GM18873 (cell line): ENCODE measurements at regions not wholly inside any gene's neighbourhood (a gene's known extent, or its start where the extent isn't known, plus 50 kb on each side); places are given as distances from the start of the nearest gene placed in this dataset.
"Not testable (repeated sequence)": the region's sequence is repeated elsewhere in the genome, so short reads cannot be mapped to it uniquely, and the experiment has no call there.

Experiments used
- ATAC-seq: cut with Tn5 transposase; IDR thresholded peaks from one replicate; pipeline ENCODE4 v1.9.1; 2021; ENCODE audit warnings: mild to moderate bottlenecking, moderate library complexity, moderate number of reproducible peaks; ENCODE audit not compliant: unreplicated experiment, low FRiP score

DNA sequence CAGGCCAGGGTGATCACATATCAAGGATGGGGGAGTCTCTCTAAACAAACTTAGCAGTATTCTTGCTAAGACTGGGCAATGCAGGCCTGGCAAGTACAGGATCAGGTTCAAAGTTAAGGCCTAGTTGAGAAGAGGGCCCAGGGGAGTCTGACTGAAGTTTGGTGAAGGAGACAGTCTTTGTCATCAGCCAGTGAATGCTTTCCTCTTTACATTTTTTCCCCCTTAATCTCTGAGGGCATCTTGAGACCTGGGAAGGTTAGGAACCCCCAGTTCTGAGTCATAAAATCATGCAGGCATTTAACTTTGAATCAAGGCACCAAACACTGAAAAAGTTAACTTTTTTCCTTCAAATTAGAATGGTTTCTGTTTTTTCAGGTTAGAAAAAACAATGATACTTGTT, 311.5 kb downstream of the REEP3 start:
- ATAC-seq: no peak

GRCh38 chr10:63833411-63834060, 312.3 kb downstream of the REEP3 start:
- ATAC-seq: no peak

GRCh38 chr10:63836666-63837442, 315.7 kb downstream of the REEP3 start:
- no peak for ATAC-seq

DNA sequence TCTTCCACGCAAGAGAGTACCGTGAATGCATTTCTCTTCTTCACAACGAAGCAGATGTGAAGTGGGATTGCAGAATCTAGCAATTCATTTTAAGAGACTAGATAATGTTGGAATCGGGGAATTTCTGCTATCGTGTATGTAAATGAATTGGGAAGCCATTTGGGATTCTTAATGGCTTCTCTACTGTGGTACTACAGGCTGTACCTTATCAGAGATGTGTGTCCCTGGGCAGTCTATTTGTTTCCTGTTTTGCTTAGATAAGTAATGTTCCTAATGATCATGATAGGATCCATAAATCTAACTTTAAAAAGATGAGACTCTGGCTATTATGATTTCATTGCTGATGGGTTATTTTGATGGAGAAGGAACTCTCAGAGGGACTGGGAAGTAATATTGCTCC, 320.6 kb downstream of the REEP3 start:
- no peak for ATAC-seq

DNA sequence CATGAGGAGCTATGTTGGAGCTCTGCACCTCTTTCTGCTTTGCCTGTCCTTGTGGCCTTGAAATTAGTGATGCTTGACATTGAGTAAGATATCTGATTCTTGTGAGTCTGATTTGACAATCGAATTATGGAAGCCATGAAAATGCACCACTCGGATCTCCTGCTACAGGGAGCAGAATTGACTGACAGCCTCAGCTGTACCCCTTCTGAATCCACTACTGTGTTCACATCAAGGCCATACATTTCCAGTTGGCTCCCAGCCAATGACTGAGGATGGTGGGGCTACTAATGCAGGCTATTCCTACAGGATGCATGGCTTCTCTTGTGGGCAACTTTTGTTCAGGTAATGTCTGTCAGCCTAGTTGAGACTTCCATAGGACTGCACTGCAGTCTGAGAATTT, 321.9 kb downstream of the REEP3 start:
- no peak for ATAC-seq

GRCh38 chr10:63848871-63849270, 327.7 kb downstream of the REEP3 start:
- ATAC-seq: not testable (repeated sequence)

- ATAC-seq: no peak
These were observed 341.7 kb downstream of the REEP3 start for GRCh38 chr10:63862860-63863259.

GRCh38 chr10:63865210-63865609, 344.0 kb downstream of the REEP3 start:
- ATAC-seq: no peak

DNA sequence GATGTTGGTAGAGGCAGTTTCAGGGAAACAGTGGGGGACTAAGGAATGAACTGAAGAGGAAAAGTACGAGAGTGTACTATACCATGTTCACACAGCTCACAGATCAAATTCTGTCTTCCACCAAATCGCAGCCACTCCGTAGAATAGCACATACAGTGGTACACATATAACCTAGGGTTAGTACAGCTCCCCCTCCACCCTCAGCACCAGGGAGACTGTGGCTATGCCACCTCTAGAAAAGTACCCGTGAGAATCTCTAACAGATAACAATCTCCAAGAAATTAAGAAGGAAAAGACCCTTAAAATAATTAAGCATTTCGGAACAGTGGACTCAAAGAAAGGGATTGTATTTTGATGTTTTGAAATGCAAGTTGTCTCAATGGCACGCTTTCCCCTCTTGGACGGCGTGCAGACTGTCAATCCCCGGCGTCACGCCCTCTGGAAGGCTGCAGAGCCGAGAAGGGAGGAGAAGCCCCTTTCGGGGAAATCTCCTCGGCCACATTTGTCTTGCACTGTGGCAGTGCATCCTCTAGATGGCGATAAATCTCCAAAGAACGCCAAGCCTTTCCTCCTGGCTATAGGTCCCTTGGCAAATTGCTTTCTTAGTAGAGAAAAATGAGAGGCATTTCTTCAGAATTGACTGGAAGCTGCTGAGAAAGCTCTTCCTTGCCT, 345.0 kb downstream of the REEP3 start:
- peak; percentile 76 for ATAC-seq

DNA sequence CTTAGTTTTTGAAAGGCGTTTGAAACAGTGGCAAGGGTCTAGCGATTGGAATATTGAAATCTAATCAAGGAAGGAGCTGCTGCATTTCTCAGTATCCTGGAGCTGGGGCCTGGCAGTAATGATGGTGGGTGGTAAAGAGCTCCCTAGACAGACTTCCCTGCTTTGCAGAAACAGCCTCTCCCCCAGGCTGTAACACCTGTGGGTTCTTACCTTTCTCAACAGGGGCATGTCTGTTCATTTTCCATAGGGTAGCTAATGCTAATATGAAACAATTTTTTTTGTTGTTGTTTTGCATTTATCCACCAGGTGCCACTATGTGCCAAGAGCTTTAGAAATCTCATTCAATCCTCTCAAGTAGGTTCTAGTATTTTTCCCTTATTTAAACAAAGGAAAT, 345.5 kb downstream of the REEP3 start:
- ATAC-seq: peak; percentile 40

DNA sequence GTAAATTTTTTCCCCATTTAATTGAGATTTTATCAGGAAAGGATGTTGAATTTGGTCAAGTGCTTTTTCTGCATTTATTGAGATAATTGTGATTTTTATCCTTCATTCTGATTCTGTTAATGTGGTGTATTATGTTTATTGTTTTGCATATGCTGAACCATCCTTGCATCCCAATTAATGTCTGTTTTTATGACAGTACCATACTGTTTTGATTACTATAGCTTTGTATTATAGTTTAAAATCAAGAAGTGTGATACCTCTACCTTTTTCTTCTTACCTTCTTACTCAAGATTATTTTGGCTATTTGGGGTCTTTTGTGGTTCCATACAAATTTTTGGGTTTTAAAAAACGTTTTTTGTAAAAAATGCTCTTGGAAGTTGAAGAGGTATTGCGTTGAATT, 357.2 kb downstream of the REEP3 start:
- ATAC-seq: no peak

DNA sequence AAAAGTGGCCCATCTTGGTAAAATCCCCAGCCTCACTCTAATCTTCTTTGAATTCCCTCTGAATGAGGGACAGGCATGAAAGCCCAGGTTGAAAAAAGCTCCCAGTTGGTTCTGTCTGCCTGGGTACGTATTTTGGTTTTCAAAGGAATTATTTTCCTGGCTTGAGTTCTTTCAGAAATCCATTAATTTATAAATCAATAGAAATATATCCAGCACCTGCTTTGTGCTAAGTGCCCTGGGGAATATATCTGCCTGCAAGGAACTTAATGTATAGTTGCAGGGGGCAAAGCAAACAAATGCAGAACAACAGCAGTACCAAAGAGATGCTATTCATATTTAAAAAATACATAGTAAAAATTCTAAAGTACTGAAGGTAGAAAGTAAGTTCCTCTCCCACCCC, 362.7 kb downstream of the REEP3 start:
- ATAC-seq: no peak

GRCh38 chr10:63884426-63884825, 363.2 kb downstream of the REEP3 start:
- no peak for ATAC-seq

DNA sequence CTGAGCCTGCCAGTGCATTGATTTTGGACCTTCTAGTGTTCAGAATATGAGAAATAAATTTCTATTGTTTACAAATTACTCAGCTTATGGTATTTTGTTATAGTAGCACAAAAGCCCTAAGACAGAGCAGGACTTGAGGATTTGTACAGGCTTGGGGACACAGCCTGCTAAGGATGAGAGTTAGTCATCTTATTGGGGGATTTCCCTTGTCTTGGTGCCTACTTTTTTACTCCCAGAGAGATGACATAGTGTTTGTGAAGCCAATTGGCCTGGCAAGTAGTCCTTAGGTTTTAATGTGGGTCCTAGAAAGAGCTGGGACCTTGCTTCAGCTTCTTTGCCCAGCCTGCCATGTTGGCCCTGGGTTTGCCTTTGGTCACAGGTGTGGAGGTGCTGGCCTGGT, 364.0 kb downstream of the REEP3 start:
- ATAC-seq: no peak

DNA sequence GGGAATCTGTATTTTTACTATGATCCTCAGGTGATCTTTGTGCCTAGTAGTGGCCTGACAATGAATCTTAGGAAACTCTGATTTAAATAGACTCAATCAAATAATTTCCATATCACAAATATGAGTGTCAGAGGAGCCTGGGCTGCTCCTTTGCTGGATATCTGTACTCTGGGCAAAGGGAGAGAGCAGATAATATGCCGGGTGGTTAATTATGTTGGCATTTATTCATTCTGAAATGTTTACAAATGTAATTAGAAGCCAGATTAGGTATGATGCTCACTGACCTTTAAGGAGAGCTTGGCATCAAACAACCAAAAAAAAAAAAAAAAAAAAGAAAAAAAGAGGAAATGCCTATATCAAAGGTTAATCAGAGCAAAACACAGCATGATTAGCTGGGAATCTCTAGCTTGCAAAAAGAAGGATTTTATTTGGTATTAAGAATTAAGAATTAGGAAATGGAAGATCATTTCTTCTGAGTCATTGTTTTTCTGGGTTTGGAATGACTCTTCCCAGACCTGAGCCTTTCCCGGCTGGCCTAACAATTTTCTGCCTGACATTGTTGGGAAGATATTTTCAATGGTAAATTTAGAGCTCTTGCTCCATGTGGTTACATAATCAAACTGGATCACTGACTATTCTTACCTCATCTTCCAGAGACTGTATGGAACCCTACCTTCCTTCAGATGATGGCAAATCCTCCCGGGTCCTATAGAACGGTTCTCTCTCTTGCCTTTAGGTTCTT, 365.3 kb downstream of the REEP3 start:
- ATAC-seq: no peak

GRCh38 chr10:63887023-63887589, 365.9 kb downstream of the REEP3 start:
- no peak for ATAC-seq

- no peak for ATAC-seq
These were observed 366.6 kb downstream of the REEP3 start for GRCh38 chr10:63887600-63888370.

DNA sequence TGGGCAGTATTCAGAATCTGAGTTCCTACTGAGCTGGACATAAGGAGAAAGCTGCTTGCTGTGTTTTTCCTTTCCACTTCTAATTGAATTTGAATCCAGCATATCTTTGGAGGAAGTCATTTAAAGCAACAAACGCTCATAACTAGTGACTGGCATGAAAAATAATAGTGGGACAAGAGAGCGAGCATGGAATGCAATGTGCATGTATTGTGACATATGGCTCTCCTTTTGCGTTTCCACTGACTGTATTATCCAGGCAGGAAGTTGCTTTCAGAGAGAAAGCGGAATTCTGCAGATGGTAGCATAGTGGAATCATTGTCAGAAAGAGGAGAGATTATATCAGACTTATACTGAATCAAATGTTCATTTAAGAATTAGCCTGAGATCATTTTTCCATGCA, 368.6 kb downstream of the REEP3 start:
- no peak for ATAC-seq

- no peak for ATAC-seq
These were observed 375.8 kb downstream of the REEP3 start for GRCh38 chr10:63896992-63897391.
